Panc1 (cell line): ENCODE measurements at regions not wholly inside any gene's neighbourhood (a gene's known extent, or its start where the extent isn't known, plus 50 kb on each side); places are given as distances from the start of the nearest gene placed in this dataset.
"Not testable (repeated sequence)": the region's sequence is repeated elsewhere in the genome, so short reads cannot be mapped to it uniquely, and the experiment has no call there.

Source experiments
- ATAC-seq: fragments of 200-7000 bp; cut with Tn5 transposase; 2 replicates; pipeline ENCODE4 v1.9.1; 2020; ENCODE audit warnings: mild to moderate bottlenecking, moderate library complexity
- BruUV-seq: library from RNA; stranded (reverse); fragments of 400-500 nt; replicated peaks from 2 replicates; lab custom pipeline; 2021; lab: Mats Ljungman, UMichigan
- CTCF ChIA-PET: fragments of 300-600 bp; sonication (Branson Sonifier 250); formaldehyde crosslinking; loops from one replicate; lab custom pipeline; 2022; ENCODE audit warnings: antibody characterized with exemption; lab: Charles Lee
- POLR2A ChIA-PET: fragments of 300-600 bp; sonication (Branson Sonifier 250); formaldehyde crosslinking; loops from one replicate; lab custom pipeline; 2022; ENCODE audit warnings: antibody characterized with exemption; lab: Charles Lee
- DNase-seq: peaks from one replicate; pipeline ENCODE4 v3.0.0-alpha.2; 2010; ENCODE audit warnings: low read depth, low spot score
- H3K27ac ChIP-seq: 2 replicates; pipeline ENCODE4 v1.5.1; 2011; ENCODE audit warnings: mild to moderate bottlenecking, low read length, inconsistent platforms
- H3K27me3 ChIP-seq: fragments of 200-500 bp; sonication (Bioruptor generic); 2 replicates; pipeline ENCODE4 v1.6.0; 2014; ENCODE audit warnings: low read length, inconsistent platforms; ENCODE audit not compliant: control insufficient read depth, insufficient read depth
- H3K36me3 ChIP-seq: fragments of 200-500 bp; sonication (Bioruptor generic); 2 replicates; pipeline ENCODE4 v1.5.1; 2014; ENCODE audit warnings: inconsistent platforms, mild to moderate bottlenecking, low read length, moderate library complexity; ENCODE audit not compliant: control insufficient read depth, insufficient read depth
- H3K4me1 ChIP-seq: 2 replicates; pipeline ENCODE4 v1.5.1; 2011; ENCODE audit warnings: inconsistent platforms, mild to moderate bottlenecking, low read length, moderate library complexity; ENCODE audit not compliant: control insufficient read depth, insufficient read depth
- H3K4me3 ChIP-seq, 2 experiments: 2 replicates each; pipeline ENCODE4 v1.5.1; 2011 to 2012; ENCODE audit warnings: low read depth in 2 of 2, low read length in 2 of 2, mild to moderate bottlenecking in 2 of 2, inconsistent platforms in 1 of 2, moderate library complexity in 1 of 2
- H3K9me3 ChIP-seq: fragments of 200-500 bp; sonication (Bioruptor generic); 2 replicates; pipeline ENCODE4 v1.5.1; 2014; ENCODE audit warnings: low read depth, mild to moderate bottlenecking, inconsistent platforms, low read length, moderate library complexity; ENCODE audit not compliant: control insufficient read depth, insufficient read depth
- POLR2AphosphoS5 ChIP-seq: IDR thresholded peaks from 2 replicates; pipeline ENCODE4 v1.6.1; 2012; ENCODE audit warnings: mild to moderate bottlenecking, low read depth, low read length, moderate library complexity
- REST ChIP-seq, 2 experiments: IDR thresholded peaks; 2 replicates each; pipeline ENCODE4 v1.6.1; 2011 to 2012; ENCODE audit warnings: low read depth in 2 of 2, control low read depth in 1 of 2, low read length in 1 of 2, mild to moderate bottlenecking in 1 of 2, moderate library complexity in 1 of 2; ENCODE audit not compliant: insufficient read depth in 1 of 2
- SIN3A ChIP-seq: IDR thresholded peaks from 2 replicates; pipeline ENCODE4 v1.6.1; 2012; ENCODE audit warnings: low read depth, mild to moderate bottlenecking, low read length, moderate library complexity, borderline replicate concordance; ENCODE audit not compliant: insufficient read depth
- TCF7L2 ChIP-seq: IDR thresholded peaks from 2 replicates; pipeline ENCODE4 v1.6.1; 2011; ENCODE audit warnings: mild to moderate bottlenecking, low read depth, low read length, inconsistent platforms
- in situ Hi-C: cut with HindIII; loops from 2 replicates; pipeline ENCODE4 v1.10.0; 2016; ENCODE audit warnings: low sequenced_read_pairs, low pct_unique_long_range_greater_than_20kb
- intact Hi-C: fragments of 100-400 bp; cut with micrococcal nuclease; formaldehyde crosslinking; loops from one replicate; pipeline ENCODE4 v1.10.0; 2022; ENCODE audit not compliant: unreplicated experiment
- TF ChIP-seq, protein P1 (sequence below): fragments of 450-650 bp; IDR thresholded peaks from 2 replicates; pipeline ENCODE4 v1.5.1; 2017; ENCODE audit warnings: mild to moderate bottlenecking

DNA sequence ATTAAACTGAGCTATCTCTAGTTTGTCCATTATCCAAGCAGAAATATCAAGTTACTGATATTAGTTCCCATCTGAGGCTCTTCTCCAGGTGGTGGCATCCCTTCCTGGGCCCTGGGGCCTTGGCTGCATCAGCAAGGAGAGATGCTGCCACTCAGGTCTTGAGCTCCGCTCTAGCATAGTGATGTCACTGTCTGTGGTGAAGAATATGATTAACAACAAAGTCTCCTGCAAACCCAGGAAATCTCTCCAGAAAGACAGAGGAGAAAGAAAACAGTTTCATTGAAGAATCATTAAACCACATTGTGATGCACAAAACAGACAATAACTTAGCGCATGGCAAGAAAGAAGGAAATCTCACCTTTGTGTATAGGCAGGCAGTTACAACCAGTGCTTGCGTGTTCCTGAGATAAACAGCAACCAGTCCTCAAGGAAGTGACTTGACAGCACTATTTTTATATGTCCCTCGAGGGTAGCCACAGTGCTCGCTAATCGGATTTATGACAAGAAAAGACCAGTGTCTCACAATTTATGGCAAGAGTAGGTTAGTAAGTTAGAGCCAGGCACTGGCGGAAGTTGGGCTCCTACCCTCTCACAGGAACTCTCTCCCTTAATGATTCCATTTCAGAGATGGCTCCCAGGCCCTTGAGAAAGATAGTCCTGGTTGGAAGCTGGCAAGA is 151.1 kb downstream of the AHSP start:
- Histone ChIP-seq H3K4me1 (no peaks in the 10 kb centered on the region), H3K27ac (no peak overlapping the region), H3K27me3 (no peaks in the 10 kb centered on the region), H3K36me3 (no peaks in the 10 kb centered on the region), H3K9me3 (no peaks in the 10 kb centered on the region), H3K4me3 (no peak overlapping the region)
- intact Hi-C loops, result loop anchor here (10.0 kb wide), 1 partner anchor 194 kb away; the partner anchor contains the start of gene SLC5A2
- no peak for DNase-seq
- POLR2A ChIA-PET, result no interaction called here
- in situ Hi-C loops, result no loop called here
- CTCF ChIA-PET, result no interaction called here
- TF ChIP-seq SIN3A, result no peak
- no peak for TF ChIP-seq POLR2AphosphoS5
- TF ChIP-seq REST (IDR thresholded peaks at IDR 0.05; ENCODE audit: insufficient read depth in 1 of 2, low read depth in 2 of 2, low read length in 1 of 2), result no peak
- no peak for TF ChIP-seq TCF7L2
- TF ChIP-seq, protein P1, sequence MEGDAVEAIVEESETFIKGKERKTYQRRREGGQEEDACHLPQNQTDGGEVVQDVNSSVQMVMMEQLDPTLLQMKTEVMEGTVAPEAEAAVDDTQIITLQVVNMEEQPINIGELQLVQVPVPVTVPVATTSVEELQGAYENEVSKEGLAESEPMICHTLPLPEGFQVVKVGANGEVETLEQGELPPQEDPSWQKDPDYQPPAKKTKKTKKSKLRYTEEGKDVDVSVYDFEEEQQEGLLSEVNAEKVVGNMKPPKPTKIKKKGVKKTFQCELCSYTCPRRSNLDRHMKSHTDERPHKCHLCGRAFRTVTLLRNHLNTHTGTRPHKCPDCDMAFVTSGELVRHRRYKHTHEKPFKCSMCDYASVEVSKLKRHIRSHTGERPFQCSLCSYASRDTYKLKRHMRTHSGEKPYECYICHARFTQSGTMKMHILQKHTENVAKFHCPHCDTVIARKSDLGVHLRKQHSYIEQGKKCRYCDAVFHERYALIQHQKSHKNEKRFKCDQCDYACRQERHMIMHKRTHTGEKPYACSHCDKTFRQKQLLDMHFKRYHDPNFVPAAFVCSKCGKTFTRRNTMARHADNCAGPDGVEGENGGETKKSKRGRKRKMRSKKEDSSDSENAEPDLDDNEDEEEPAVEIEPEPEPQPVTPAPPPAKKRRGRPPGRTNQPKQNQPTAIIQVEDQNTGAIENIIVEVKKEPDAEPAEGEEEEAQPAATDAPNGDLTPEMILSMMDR, result no peak
- no TSS peak for BruUV-seq
- no peak for ATAC-seq

GRCh38 chr16:31689331-31689730 is 161.6 kb downstream of the AHSP start:
- H3K36me3 ChIP-seq, H3K4me3 ChIP-seq, ATAC-seq, BruUV-seq, H3K9me3 ChIP-seq, POLR2A ChIA-PET, in situ Hi-C loops, H3K4me1 ChIP-seq, CTCF ChIA-PET, intact Hi-C loops, H3K27ac ChIP-seq, H3K27me3 ChIP-seq, DNase-seq: not testable (repeated sequence)

GRCh38 chr16:31692338-31692737 is 164.6 kb downstream of the AHSP start:
- CTCF ChIA-PET, H3K9me3 ChIP-seq, intact Hi-C loops, in situ Hi-C loops, DNase-seq, BruUV-seq, H3K27me3 ChIP-seq, ATAC-seq, POLR2A ChIA-PET, H3K4me3 ChIP-seq, H3K27ac ChIP-seq, H3K4me1 ChIP-seq, H3K36me3 ChIP-seq: not testable (repeated sequence)
